ENCODE measurements at regions not wholly inside any gene's neighbourhood (a gene's known extent, or its start where the extent isn't known, plus 50 kb on each side); places are given as distances from the start of the nearest gene placed in this dataset.
"Not testable (repeated sequence)": the region's sequence is repeated elsewhere in the genome, so short reads cannot be mapped to it uniquely, and the experiment has no call there.

- DNase-seq: no peak
Observed at GRCh38 chr7:120163449-120163848, 109.5 kb upstream of the KCND2 start.

DNA sequence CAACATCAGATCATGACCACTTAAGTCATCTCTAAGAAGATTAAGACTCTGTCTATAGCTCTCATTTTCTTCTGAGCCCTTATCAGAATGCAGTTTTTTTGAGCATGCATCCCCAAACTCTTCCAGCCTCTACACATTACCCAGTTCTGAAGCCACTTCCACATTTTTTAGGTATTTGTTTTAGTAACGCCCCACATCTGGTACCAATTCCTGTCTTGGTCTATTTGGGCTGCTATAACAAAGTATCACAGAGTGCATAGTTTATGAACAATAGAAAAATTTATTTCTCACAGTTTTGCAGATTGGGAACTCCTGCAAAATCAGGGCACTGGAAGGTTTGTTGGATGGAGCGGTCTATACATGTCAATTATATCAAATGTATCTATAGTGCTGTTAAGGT lies 107.7 kb upstream of the KCND2 start:
- DNase-seq: no peak

GRCh38 chr7:120168066-120168465 lies 104.9 kb upstream of the KCND2 start:
- DNase-seq: no peak

DNA sequence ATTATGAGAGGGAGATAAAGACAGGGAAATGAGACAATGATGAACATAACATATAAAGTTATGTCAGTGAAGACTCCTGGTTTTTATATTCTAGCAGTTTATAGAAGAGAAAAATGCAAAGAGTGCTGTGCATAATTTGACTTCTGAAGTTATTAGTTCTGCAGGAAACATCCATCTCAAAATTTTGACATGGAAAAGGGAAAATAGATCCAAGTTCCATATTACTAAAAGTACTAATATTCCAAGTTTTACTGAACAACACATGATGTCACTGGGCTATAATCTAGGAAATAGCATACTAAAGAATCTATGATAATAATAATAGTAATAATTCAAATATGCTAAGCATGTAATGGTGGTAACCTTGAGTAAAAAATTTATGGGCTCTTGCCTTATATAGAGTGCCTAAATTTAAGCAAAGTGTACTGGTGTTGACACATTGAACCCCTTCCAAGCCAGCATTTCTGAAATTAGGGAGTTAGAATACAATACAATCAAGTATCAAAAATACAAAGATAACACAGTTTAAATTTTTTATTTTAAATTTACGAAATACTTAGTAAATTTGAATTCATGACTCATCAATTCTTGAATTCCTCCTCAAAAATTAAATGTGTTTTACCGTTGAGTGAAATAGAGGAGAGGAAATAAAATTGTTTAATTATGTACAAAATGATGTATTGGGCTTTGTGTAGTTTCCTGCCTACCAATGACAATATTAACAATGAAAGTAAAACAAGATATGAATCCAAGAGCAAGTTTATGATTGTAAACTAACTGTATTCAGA lies 102.8 kb upstream of the KCND2 start:
- DNase-seq: no peak

- no peak for DNase-seq
Observed at GRCh38 chr7:120170834-120171233, 102.1 kb upstream of the KCND2 start.

GRCh38 chr7:120171406-120171805 lies 101.6 kb upstream of the KCND2 start:
- no peak for DNase-seq

- DNase-seq: no peak
Observed at GRCh38 chr7:120180221-120180620, 92.8 kb upstream of the KCND2 start.

DNA sequence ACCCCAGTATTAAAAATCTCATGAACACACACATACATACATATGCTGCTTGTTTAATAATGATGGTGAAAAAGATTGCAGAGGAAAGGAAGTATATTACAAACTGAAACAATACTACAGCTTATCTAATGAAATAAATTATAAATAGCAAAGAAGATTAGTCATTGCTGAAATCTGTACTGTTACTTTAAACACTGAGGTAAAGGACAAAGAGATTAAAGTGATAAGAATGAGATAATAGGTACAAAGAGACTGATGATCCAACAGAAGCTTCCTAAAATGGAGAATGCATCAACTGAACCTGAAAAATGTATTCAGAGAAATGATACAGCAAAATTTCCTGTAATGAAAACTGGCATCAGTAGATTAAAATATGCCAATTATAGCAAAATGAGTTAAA lies 91.5 kb upstream of the KCND2 start:
- no peak for DNase-seq

GRCh38 chr7:120184866-120185265 lies 88.1 kb upstream of the KCND2 start:
- no peak for DNase-seq

DNA sequence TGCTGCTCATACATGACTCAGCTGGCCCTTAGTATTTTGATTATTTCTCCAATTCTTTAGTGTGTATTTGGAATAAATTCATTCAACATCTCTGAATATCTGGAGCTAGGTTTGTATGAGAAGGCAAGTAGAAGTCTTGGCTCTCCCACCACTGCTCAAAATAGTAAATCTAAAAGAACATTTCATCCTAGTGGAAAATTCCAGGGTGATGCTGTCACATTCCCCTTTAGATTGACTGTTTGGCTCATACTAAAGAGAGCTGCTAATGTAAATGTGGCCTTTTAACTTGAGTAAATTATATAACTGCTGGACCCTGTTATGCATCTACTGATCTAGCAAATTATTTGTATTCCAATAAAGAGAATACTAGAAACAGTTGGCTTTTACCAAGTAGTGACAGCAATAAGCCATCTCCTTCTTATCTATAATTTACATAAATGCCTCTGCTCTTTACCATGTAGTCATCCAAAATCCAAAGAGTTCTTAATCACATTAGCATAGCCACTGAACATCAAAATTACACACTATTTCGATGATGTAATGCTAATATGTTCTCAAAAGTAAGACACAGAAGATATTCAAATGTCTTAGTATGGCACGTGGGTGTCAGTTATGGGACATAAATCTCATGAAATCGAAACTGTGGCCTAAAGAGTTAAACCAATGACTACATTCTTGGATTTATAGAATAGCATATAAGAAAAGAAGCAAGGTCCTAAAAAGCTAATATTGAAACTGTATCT lies 86.9 kb upstream of the KCND2 start:
- no peak for DNase-seq

DNA sequence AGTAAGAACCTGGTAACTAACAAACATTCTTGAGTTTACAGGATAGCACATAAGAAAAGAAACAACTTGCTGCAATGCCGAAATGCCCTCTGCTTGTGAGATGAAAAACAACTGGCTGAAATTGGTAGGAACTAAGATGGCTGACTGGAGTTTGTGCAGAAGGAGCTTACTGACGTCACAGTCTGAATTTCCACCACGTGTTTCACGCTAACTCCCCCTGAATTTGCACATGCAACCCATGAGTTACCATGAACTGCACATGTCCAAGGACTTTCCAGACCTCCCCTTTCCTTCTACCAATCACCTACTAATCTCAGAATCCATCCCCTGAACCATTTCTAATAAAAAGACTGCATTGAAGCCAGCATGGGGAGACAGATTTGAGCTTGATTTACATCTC lies 86.3 kb upstream of the KCND2 start:
- no peak for DNase-seq

GRCh38 chr7:120189623-120190022 lies 83.4 kb upstream of the KCND2 start:
- DNase-seq: no peak

DNA sequence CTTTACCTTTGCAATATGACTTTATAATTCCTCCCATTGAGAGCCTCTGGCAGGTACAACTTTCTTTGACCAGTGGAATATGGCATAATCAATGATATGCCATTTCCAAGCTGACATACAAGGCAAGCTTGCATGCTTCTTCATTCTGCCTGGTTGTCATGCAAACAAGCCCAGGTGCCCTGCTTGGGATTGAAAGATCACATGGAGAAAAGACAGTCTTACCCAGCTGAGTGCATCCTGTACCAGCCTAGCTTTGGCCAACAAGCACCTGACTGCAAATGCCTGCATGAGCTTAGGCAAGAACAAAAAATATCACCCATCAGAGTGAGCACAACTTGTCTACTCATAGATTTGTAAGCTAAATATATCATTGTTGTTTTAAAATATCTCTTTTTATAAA lies 82.9 kb upstream of the KCND2 start:
- no peak for DNase-seq

DNA sequence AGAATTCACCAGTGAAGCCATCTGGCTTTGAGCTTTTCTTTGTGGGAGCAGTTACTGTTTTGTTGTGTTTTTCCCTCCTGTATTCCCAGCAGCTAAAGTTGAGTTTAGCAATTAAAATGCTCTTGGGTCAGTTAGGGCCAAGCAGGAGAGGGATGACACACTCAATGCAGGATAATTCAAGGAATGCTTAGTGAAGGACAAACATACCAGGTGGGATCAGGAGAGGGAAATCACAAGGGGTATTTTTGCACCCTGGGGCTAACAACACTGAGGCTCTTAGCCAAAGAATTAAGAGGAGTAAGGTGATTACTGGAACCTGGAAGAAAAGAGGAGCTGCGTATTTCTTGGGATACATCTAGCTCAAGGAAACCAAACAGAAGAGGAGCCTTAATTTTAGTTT lies 82.4 kb upstream of the KCND2 start:
- DNase-seq: no peak

GRCh38 chr7:120191423-120191822 lies 81.6 kb upstream of the KCND2 start:
- DNase-seq: not testable (repeated sequence)

DNA sequence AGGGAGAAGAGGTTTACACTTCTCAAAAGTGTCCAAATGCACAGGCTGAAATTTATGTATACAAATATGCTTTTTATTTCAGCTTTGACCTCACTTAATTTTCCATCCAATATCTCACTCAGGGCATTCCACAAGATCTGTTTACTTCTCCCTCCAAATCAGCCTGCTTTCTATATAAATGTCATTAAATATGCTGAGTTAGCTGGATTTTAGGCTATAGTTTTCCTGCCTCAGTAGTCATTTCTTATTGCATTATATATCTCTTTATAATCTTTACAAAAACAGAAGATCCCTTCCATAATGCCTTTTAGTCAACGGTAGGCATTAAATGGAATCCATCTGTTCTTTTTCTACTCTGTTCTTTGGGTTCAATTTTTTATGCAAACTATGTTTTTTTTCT lies 71.7 kb upstream of the KCND2 start:
- DNase-seq: no peak

- DNase-seq: no peak
Observed at GRCh38 chr7:120205101-120205500, 67.9 kb upstream of the KCND2 start.

DNA sequence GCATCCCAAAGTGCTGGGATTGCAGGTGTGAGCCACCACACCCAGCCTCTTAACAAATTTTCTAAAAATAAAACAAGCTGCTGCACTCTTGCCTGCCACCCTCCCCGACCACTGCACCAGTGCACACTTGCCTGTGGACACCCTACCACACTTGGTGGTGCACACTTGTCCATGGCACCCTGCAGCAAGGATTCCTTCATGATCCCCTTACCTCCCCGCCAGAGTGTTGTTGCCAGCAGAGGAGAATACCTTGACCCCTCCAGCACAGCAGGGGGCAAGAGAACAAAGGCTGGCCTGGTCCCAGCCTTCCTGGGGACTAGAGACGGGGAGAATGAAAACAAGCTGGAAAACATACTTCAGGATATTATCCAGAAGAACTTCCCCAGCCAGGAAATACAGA lies 65.9 kb upstream of the KCND2 start:
- no peak for DNase-seq

DNA sequence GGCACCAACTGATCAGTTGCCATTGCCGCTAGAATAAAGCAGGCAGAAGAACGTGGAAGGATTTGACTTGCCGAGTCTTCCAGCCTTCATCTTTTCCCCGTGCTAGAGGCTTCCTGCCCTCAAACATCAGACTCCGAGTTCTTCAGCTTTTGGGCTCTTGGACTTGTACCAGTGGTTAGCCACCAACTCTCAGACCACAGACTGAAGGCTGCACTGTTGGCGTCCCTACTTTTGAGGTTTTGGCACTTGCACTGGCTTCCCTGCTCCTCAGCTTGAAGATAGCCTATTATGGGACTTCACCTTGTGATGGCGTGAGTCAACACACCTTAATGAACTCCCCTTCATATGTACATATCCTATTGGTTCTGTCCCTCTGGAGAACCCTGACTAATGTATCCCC lies 57.3 kb upstream of the KCND2 start:
- no peak for DNase-seq

DNA sequence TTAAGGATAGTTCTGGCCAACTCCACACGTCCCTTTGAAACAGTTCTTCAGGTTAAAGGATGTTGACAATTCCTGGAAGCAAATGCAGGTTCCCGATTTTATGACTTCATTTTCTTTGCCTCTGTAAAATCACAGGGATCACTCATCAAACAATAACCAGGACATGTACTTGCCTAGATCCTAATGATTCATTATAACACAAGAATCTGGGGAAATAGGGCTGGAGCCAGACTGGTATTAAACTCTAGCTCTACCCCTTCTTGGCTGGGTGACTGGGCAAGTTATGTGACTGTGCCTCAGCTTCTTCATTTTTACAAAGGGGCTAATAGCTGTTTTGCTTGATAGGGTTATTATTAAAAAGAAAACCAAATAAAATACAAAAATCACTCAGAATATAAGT lies 56.0 kb upstream of the KCND2 start:
- DNase-seq: no peak

GRCh38 chr7:120218712-120219111 lies 54.3 kb upstream of the KCND2 start:
- DNase-seq: no peak

DNA sequence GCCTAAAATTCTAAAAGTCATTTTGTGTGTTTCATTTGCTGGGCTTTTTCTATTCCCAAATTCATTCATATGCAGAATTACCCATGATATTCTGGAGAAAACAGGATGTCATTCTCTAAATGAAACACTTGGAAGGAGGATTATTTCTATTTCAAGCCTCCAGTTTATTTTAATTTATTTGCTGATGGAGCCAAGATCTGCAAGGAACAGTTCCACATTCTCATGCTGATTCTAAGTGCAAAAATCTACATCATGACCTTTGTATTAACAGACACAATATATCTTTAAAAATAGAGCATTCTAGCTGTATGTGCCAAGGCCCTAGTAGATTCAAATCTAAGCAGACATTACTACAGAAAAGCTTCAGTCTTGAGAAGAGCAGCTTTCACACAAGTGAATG lies 51.3 kb upstream of the KCND2 start:
- DNase-seq: no peak

Data from NCI-H2227 treated with DMSO at 0.1 percent for 48 hours (cell line).